DOHH2 (cell line): ENCODE measurements at regions not wholly inside any gene's neighbourhood (a gene's known extent, or its start where the extent isn't known, plus 50 kb on each side); places are given as distances from the start of the nearest gene placed in this dataset.
"Not testable (repeated sequence)": the region's sequence is repeated elsewhere in the genome, so short reads cannot be mapped to it uniquely, and the experiment has no call there.

Source experiments
- H3F3A ChIP-seq: fragments of 200-600 bp; sonication (generic), shearing (Covaris generic); 2 replicates; pipeline ENCODE4 v1.6.0; 2016; ENCODE audit warnings: antibody characterized with exemption, mild to moderate bottlenecking; ENCODE audit not compliant: control insufficient read depth, insufficient read depth
- H3K27ac ChIP-seq: fragments of 200-600 bp; sonication (generic); 2 replicates; pipeline ENCODE4 v1.5.1; 2014; ENCODE audit warnings: low read depth, mild to moderate bottlenecking, low read length, moderate library complexity
- H3K27me3 ChIP-seq: fragments of 200-600 bp; sonication (generic); 2 replicates; pipeline ENCODE4 v1.6.1; 2014; ENCODE audit warnings: mild to moderate bottlenecking, low read length, mixed read lengths; ENCODE audit not compliant: control insufficient read depth
- H3K36me3 ChIP-seq: fragments of 200-600 bp; sonication (generic); 2 replicates; pipeline ENCODE4 v1.6.1; 2014; ENCODE audit warnings: mild to moderate bottlenecking, low read length, moderate library complexity, mixed read lengths; ENCODE audit not compliant: control insufficient read depth
- H3K4me1 ChIP-seq: fragments of 200-600 bp; sonication (generic); 2 replicates; pipeline ENCODE4 v1.6.1; 2014; ENCODE audit warnings: mild to moderate bottlenecking, low read length, mixed read lengths; ENCODE audit not compliant: control insufficient read depth
- H3K4me2 ChIP-seq: fragments of 200-600 bp; sonication (generic); 2 replicates; pipeline ENCODE4 v1.6.0; 2014; ENCODE audit warnings: mild to moderate bottlenecking, low read length, moderate library complexity
- H3K4me3 ChIP-seq: fragments of 200-600 bp; sonication (generic); 2 replicates; pipeline ENCODE4 v1.5.1; 2014; ENCODE audit warnings: mild to moderate bottlenecking, low read length, mixed read lengths
- H3K79me2 ChIP-seq: fragments of 200-600 bp; sonication (generic); 2 replicates; pipeline ENCODE4 v1.6.1; 2014; ENCODE audit warnings: mild to moderate bottlenecking, low read length, mixed read lengths; ENCODE audit not compliant: control insufficient read depth
- H3K9me2 ChIP-seq: fragments of 200-600 bp; sonication (generic); replicated peaks from 2 replicates; pipeline ENCODE4 v1.6.1; 2014; ENCODE audit warnings: mild to moderate bottlenecking, low read length, mixed read lengths; ENCODE audit not compliant: control insufficient read depth
- H3K9me3 ChIP-seq: fragments of 200-600 bp; sonication (generic); 2 replicates; pipeline ENCODE4 v1.6.1; 2014; ENCODE audit warnings: antibody characterized with exemption, low read length, mixed read lengths; ENCODE audit not compliant: control insufficient read depth, insufficient read depth
- H4K20me1 ChIP-seq: fragments of 200-600 bp; sonication (generic); 2 replicates; pipeline ENCODE4 v1.6.0; 2014; ENCODE audit warnings: low read depth, mild to moderate bottlenecking, antibody characterized with exemption, low read length, moderate library complexity; ENCODE audit not compliant: control insufficient read depth, insufficient read depth
- EZH2phosphoT487 ChIP-seq: fragments of 200-600 bp; sonication (generic); IDR thresholded peaks from 2 replicates; pipeline ENCODE4 v1.6.1; 2017; ENCODE audit warnings: borderline replicate concordance, mild to moderate bottlenecking, antibody characterized with exemption, low read length, moderate library complexity, mixed read lengths
- TF ChIP-seq, protein P1 (sequence below): fragments of 200-600 bp; sonication (generic); IDR thresholded peaks from one replicate; pipeline ENCODE4 v1.5.1; 2014; ENCODE audit warnings: antibody characterized with exemption, mild to moderate bottlenecking, low read depth, low read length; ENCODE audit not compliant: poor library complexity, severe bottlenecking

DNA sequence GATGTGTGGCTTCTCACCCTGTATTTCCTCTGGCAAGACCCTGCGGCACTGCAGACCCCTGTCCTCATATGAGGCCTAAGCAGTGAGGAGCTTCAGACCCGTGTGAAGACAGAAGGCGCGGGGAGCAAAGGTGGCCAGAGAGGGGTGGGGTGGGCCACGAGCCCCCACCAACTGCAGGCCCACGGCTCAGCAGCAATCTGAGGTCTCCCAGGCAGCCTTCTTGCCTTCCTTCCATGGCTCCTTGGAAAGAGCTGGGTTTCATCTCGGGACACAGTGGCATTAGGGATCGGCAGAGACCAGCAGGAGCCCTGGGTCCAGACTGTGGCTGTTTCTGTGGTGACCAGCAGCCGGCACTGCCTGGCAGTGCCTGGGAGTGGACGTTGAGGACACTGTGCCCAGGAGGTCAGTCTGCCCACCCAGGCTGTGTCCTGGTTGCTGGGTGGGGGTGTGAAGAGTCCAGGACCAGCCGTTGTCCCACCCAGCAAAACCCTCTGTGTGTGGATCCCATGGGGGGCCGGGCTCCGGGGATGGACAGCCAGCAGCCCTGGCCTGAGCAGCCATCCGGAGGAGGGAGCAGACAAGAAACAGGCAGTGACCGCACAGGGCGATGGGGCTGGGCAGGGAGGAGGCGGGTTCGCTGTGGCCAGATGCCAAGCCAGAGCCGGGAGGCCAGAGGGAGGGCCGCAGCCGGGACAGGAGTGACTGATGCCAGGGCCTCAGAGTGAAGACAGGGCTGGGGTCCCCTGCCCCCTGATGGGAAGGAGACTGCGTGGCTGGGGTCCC is 73.8 kb downstream of the RRM2 start:
- H3K27ac ChIP-seq: no peak overlapping the region
- H3K9me2 ChIP-seq: no peaks in the 10 kb centered on the region
- H3K36me3 ChIP-seq: no peaks in the 10 kb centered on the region
- H3K4me1 ChIP-seq: no peaks in the 10 kb centered on the region
- H3F3A ChIP-seq: no peaks in the 10 kb centered on the region
- no peaks in the 10 kb centered on the region for H4K20me1 ChIP-seq
- H3K9me3 ChIP-seq: no peaks in the 10 kb centered on the region
- no peaks in the 10 kb centered on the region for H3K27me3 ChIP-seq
- no peak overlapping the region for H3K4me3 ChIP-seq
- no peaks in the 10 kb centered on the region for H3K79me2 ChIP-seq
- TF ChIP-seq, protein P1, sequence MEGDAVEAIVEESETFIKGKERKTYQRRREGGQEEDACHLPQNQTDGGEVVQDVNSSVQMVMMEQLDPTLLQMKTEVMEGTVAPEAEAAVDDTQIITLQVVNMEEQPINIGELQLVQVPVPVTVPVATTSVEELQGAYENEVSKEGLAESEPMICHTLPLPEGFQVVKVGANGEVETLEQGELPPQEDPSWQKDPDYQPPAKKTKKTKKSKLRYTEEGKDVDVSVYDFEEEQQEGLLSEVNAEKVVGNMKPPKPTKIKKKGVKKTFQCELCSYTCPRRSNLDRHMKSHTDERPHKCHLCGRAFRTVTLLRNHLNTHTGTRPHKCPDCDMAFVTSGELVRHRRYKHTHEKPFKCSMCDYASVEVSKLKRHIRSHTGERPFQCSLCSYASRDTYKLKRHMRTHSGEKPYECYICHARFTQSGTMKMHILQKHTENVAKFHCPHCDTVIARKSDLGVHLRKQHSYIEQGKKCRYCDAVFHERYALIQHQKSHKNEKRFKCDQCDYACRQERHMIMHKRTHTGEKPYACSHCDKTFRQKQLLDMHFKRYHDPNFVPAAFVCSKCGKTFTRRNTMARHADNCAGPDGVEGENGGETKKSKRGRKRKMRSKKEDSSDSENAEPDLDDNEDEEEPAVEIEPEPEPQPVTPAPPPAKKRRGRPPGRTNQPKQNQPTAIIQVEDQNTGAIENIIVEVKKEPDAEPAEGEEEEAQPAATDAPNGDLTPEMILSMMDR: no peak
- TF ChIP-seq EZH2phosphoT487: no peak
- no peak overlapping the region for H3K4me2 ChIP-seq

DNA sequence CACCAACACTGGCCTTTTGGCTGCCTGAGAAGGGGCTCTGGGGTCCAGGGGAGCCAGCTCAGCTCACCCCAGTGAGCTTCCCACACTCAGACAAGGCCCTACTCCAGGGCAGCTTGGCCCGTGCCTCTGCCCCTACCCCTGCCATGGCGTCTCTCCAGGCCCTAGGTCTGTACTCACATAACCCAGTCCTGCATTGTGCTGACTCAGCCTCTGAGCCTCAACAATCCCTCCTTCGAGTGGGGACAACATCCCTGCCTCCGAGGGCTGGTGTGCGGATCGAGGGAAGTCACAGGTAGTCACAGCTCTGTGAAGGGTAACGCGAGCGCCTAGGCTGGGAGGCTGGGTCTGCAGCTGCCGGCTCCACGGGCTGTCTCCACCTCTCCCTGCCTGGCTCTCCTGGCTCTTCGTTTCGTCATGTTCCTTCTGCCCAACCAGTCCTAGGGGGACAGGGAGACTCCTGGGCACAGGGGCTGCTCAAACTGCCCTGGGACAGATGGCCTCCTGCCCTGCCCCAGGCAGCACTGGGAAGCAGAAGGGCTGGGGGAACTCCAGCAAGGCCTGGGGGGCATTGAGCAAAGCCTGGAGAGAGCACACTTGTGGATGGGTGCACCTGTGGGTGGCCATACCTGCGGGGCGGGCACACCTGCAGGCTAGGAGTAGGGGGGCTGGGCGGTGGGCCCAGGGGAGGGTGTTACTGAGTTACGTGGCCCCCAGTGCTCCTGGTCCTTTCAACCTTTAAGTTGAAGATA is 74.6 kb downstream of the RRM2 start:
- no peaks in the 10 kb centered on the region for H3K9me3 ChIP-seq
- no peaks in the 10 kb centered on the region for H3F3A ChIP-seq
- no peaks in the 10 kb centered on the region for H3K9me2 ChIP-seq
- H3K79me2 ChIP-seq: no peaks in the 10 kb centered on the region
- H3K4me3 ChIP-seq: no peak overlapping the region
- no peaks in the 10 kb centered on the region for H3K27me3 ChIP-seq
- H3K27ac ChIP-seq: no peak overlapping the region
- no peak overlapping the region for H3K4me2 ChIP-seq
- no peaks in the 10 kb centered on the region for H4K20me1 ChIP-seq
- TF ChIP-seq, protein P1: no peak
- TF ChIP-seq EZH2phosphoT487: no peak
- no peaks in the 10 kb centered on the region for H3K36me3 ChIP-seq
- H3K4me1 ChIP-seq: no peaks in the 10 kb centered on the region

DNA sequence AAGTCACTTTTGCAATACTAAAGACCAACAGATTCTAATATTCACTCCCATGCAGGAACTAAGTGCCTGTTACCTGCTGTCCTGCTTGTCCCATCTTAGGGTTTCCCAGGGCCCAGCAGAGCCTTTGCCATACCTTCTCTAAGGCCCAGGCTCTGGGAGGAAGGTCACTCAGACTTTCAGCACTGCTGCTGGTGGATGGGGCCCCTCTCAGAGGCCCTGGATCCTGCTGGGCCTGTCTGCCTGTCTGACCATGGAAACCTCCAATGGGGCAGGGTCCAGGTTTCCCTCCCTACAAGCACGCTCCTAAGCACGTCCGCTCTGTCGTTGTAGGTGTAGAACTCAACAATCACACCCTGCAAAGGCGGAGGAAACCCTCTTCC is 75.1 kb downstream of the RRM2 start:
- no peaks in the 10 kb centered on the region for H3K79me2 ChIP-seq
- H3F3A ChIP-seq: no peaks in the 10 kb centered on the region
- no peaks in the 10 kb centered on the region for H3K9me2 ChIP-seq
- H3K4me2 ChIP-seq: no peak overlapping the region
- no peaks in the 10 kb centered on the region for H4K20me1 ChIP-seq
- no peaks in the 10 kb centered on the region for H3K27me3 ChIP-seq
- no peaks in the 10 kb centered on the region for H3K9me3 ChIP-seq
- H3K4me3 ChIP-seq: no peak overlapping the region
- H3K4me1 ChIP-seq: no peaks in the 10 kb centered on the region
- TF ChIP-seq, protein P1: no peak
- no peak for TF ChIP-seq EZH2phosphoT487
- H3K27ac ChIP-seq: no peak overlapping the region
- no peaks in the 10 kb centered on the region for H3K36me3 ChIP-seq

DNA sequence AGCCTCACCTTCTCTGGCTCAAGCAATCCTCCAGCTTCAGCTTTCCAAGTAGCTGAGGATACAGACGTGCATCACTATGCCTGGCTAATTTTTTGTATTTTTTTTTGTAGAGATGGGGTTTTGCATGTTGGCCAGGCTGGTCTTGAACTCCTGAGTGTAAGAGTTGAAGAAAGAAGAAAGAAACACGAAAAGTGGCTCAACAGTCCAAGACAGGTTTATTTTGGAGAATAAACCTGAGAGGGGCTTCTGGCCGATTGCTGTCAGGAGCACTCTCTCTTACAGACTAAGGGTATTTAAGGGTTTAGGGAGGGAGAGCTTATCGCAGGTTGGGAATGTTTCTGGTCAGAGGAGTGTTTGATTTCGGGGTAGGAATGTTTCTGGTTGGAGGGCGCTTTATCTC is 75.9 kb downstream of the RRM2 start:
- H3K36me3 ChIP-seq, H3K4me1 ChIP-seq, H3F3A ChIP-seq, H3K4me2 ChIP-seq, H3K79me2 ChIP-seq, H4K20me1 ChIP-seq, H3K9me3 ChIP-seq, H3K4me3 ChIP-seq, H3K27me3 ChIP-seq, H3K27ac ChIP-seq, H3K9me2 ChIP-seq: not testable (repeated sequence)
